ENCODE measurements at regions not wholly inside any gene's neighbourhood (a gene's known extent, or its start where the extent isn't known, plus 50 kb on each side); places are given as distances from the start of the nearest gene placed in this dataset.

GRCh38 chr18:55121397-55122170 is 162.3 kb upstream of the CCDC68 start:
- Histone ChIP-seq H3K4me2 (no peak overlapping the region), H2AFZ (ENCODE audit: low read depth) (no peak overlapping the region), H3K79me2 (ENCODE audit: insufficient read depth, low read depth) (no peaks in the 10 kb centered on the region), H3K9ac (no peak overlapping the region), H3K27me3 (ENCODE audit: insufficient read depth, low read depth) (no peaks in the 10 kb centered on the region), H3K4me3 (IDR thresholded peaks at IDR 0.05; ENCODE audit: insufficient read depth, low read depth, low read length) (no peak overlapping the region), H4K20me1 (ENCODE audit: insufficient read depth) (no peaks in the 10 kb centered on the region), H3K36me3 (ENCODE audit: insufficient read depth) (no peaks in the 10 kb centered on the region), H3K4me1 (ENCODE audit: low read depth, poor library complexity, severe bottlenecking) (no peaks in the 10 kb centered on the region), H3K27ac (no peak overlapping the region)
- no peak for TF ChIP-seq CTCF (conservative IDR thresholded peaks at IDR 0.05; ENCODE audit: low read depth, low read length)

- no peaks in the 10 kb centered on the region for H3K27me3 ChIP-seq (ENCODE audit: insufficient read depth, low read depth)
- H4K20me1 ChIP-seq (ENCODE audit: insufficient read depth), result no peaks in the 10 kb centered on the region
- H3K9ac ChIP-seq, result no peak overlapping the region
Measured at GRCh38 chr18:55120896-55121295, 161.6 kb upstream of the CCDC68 start.

GRCh38 chr18:55119434-55119833 is 160.2 kb upstream of the CCDC68 start:
- H3K79me2 ChIP-seq (ENCODE audit: insufficient read depth, low read depth), result no peaks in the 10 kb centered on the region
- no peak overlapping the region for H3K4me2 ChIP-seq
- H3K27me3 ChIP-seq (ENCODE audit: insufficient read depth, low read depth), result no peaks in the 10 kb centered on the region
- H4K20me1 ChIP-seq (ENCODE audit: insufficient read depth), result no peaks in the 10 kb centered on the region
- no peak overlapping the region for H3K9ac ChIP-seq
- no peak overlapping the region for H2AFZ ChIP-seq (ENCODE audit: low read depth)
- no peaks in the 10 kb centered on the region for H3K36me3 ChIP-seq (ENCODE audit: insufficient read depth)
- no peaks in the 10 kb centered on the region for H3K4me1 ChIP-seq (ENCODE audit: low read depth, poor library complexity, severe bottlenecking)
- no peak overlapping the region for H3K4me3 ChIP-seq (IDR thresholded peaks at IDR 0.05; ENCODE audit: insufficient read depth, low read depth, low read length)
- H3K27ac ChIP-seq, result no peak overlapping the region
- no peak for TF ChIP-seq CTCF (conservative IDR thresholded peaks at IDR 0.05; ENCODE audit: low read depth, low read length)

More at GRCh38 chr18:55120896-55121295, 161.6 kb upstream of the CCDC68 start:
- Histone ChIP-seq H3K79me2 (ENCODE audit: insufficient read depth, low read depth) (no peaks in the 10 kb centered on the region), H3K4me1 (ENCODE audit: low read depth, poor library complexity, severe bottlenecking) (no peaks in the 10 kb centered on the region), H2AFZ (ENCODE audit: low read depth) (no peak overlapping the region), H3K4me3 (IDR thresholded peaks at IDR 0.05; ENCODE audit: insufficient read depth, low read depth, low read length) (no peak overlapping the region), H3K4me2 (no peak overlapping the region), H3K27ac (no peak overlapping the region), H3K36me3 (ENCODE audit: insufficient read depth) (no peaks in the 10 kb centered on the region)
- TF ChIP-seq CTCF (conservative IDR thresholded peaks at IDR 0.05; ENCODE audit: low read depth, low read length), result no peak

GRCh38 chr18:55119016-55119415 is 159.8 kb upstream of the CCDC68 start:
- Histone ChIP-seq H3K9ac (no peak overlapping the region), H3K27ac (no peak overlapping the region), H4K20me1 (ENCODE audit: insufficient read depth) (no peaks in the 10 kb centered on the region), H3K27me3 (ENCODE audit: insufficient read depth, low read depth) (no peaks in the 10 kb centered on the region), H2AFZ (ENCODE audit: low read depth) (no peak overlapping the region), H3K4me3 (IDR thresholded peaks at IDR 0.05; ENCODE audit: insufficient read depth, low read depth, low read length) (no peak overlapping the region), H3K36me3 (ENCODE audit: insufficient read depth) (no peaks in the 10 kb centered on the region), H3K4me1 (ENCODE audit: low read depth, poor library complexity, severe bottlenecking) (no peaks in the 10 kb centered on the region), H3K79me2 (ENCODE audit: insufficient read depth, low read depth) (no peaks in the 10 kb centered on the region), H3K4me2 (no peak overlapping the region)
- TF ChIP-seq CTCF (conservative IDR thresholded peaks at IDR 0.05; ENCODE audit: low read depth, low read length), result no peak
